SH-SY5Y (cell line): ENCODE measurements at regions not wholly inside any gene's neighbourhood (a gene's known extent, or its start where the extent isn't known, plus 50 kb on each side); places are given as distances from the start of the nearest gene placed in this dataset.

Experiments
- GATA2 ChIP-seq: IDR thresholded peaks from 2 replicates; pipeline ENCODE4 v1.6.1; 2011; ENCODE audit warnings: mild to moderate bottlenecking, low read depth, low read length
- GATA3 ChIP-seq: IDR thresholded peaks from 2 replicates; pipeline ENCODE4 v1.6.1; 2011; ENCODE audit warnings: low read depth, mild to moderate bottlenecking, low read length, moderate library complexity

- no peak for TF ChIP-seq GATA2
- no peak for TF ChIP-seq GATA3
Measured at GRCh38 chr10:65423043-65423442, 1502.8 kb upstream of the LRRTM3 start.
